NCI-H82 (cell line): ENCODE measurements at regions not wholly inside any gene's neighbourhood (a gene's known extent, or its start where the extent isn't known, plus 50 kb on each side); places are given as distances from the start of the nearest gene placed in this dataset.

ENCODE experiments used
- DNase-seq: peaks from one replicate; lab custom pipeline; 2025; lab: John Stamatoyannopoulos, UW

DNA sequence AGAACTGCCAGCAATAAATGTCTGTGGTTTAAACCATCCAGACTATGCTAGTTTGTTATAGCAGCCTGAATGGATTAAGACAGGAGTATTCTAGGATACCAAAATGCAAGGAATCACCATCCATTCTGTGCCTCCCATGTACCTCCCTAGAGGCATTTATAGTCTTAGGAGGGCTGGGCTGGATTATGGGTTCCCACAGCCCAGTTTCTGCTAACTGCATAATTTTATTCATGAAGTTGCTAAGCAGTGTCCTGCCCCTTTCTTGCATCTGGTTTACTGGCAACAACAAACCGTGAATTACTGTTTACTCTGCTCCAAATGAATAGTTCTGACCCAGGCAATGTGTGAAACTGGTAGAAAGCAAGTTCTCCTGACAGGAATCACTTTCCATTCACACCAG, 67.1 kb upstream of the PRKX start:
- DNase-seq, result no peak

- no peak for DNase-seq
These were observed 66.1 kb upstream of the PRKX start for GRCh38 chrX:3779546-3779945.

DNA sequence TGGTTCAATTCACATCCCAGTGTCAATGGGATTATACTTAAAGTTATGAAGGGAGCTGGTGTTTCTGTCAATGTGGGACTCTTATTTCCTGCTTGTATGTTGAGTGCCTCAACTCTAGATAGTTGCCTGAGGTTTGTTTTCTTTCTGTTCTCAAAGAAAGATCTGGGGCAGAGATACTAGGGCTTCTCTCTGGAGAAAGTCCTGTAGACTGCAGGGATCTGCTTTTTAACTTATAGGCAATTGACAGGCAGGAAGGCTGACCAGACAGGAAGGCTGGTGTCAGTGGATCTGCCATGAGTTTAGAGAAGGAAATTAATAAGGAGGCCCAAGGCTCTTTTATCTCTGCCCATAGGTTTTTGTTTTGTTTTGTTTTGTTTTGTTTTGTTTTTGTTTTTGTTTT, 64.0 kb upstream of the PRKX start:
- no peak for DNase-seq

- DNase-seq, result peak; percentile 13
These were observed 58.3 kb upstream of the PRKX start for GRCh38 chrX:3771766-3772165.

- DNase-seq, result no peak
These were observed 55.4 kb upstream of the PRKX start for GRCh38 chrX:3768881-3769280.
